Stimulated activated CD8-positive, alpha-beta memory T cell treated with anti-CD3 and anti-CD28 coated beads, Interleukin-7, amount 100 ng/mL, for 4 hours (primary cell): ENCODE measurements at regions not wholly inside any gene's neighbourhood (a gene's known extent, or its start where the extent isn't known, plus 50 kb on each side); places are given as distances from the start of the nearest gene placed in this dataset.

Experiments used
- DNase-seq, 2 donors: peaks; one replicate each; pipeline ENCODE4 v3.0.0-alpha.2; 2020; ENCODE audit warnings: low read depth in 2 of 2

DNA sequence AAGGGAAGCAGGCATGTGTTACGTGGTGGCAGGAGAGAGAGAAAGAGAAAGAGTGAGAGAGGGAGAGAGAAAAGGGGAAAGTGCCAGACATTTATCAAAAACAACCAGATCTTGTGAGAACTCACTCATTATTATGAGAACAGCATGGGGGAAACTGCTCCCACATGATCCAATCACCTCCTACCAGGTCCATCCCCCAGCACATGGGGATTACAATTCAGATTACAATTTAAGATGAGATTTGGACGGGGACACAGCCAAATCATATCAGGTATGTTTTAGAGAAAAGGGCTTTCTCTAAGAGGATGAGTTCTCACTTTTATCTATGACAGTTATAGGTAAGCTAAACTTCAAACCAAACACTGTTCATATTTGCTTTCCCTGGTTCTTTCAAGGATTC is 597.3 kb upstream of the PIK3C3 start:
- no peak for DNase-seq

DNA sequence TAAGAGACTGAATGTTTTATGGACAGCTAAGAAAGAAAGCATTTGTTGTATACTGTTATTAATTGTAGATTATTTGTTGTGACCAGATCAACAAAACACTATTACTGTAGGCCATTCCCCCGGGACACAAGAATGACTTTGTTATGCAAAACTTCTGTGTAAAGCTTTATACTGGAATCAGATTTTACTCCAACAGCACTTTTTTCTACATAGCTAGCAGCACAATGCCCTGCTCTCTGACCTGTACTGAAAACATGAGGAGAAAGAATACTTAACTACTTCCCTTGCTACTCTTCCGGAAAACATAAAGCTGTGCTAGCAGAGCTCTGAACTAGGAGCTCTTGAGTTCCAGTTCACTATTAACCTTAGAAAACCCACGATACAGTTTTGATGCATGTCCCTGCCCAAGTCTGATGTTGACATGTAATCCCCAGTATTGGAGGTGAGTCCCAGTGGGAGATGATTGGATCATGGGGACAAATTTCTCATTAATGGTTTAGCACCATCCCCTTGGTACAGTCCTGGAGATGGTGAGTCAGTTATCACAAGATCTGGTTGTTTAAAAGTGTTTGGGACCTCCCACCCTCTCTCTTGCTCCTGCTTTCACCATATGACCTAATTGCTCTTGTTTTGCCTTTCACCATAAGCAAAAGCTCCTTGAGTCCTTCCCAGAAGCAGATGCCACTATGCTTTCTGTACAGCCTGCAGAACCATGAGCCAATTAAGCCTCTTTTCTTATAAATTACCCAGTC is 601.1 kb upstream of the PIK3C3 start:
- no peak for DNase-seq

DNA sequence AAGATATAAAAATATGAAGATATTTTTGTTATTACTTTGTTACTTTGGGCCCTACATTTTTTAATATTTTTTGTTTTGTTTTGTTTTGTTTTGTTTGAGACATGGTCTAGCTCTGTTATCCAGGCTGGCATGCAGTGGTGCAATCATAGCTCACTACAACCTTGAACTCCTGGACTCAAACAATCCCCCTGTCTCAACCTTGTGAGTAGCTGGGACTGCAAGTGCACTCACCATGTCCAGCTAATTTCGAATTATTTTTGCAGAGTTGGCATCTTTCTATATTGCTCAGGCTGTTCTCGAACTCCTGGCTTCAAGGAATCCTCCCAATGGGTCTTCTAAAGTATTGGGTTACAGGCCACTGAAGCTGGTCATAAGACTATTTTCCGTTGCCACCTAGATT is 603.6 kb upstream of the PIK3C3 start:
- no peak for DNase-seq

DNA sequence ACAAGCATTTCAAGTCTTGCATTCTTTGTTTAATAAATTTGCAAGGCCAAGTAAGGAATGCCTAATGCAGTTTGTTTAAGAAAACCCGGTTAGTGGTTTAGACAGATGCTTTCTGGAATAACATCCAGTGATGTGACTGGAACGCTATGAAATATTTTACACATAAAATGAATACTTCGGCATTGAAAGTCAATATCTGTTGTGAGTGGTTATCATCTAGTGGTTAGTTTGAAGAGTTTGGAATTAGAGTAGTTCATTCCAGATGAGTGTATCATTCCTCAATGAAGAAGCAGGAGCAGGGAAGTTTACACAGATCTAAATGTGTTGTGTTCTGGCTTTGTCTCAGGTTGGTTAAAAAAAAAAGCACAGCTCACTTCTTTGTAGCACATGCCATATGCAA is 608.0 kb upstream of the PIK3C3 start:
- no peak for DNase-seq

DNA sequence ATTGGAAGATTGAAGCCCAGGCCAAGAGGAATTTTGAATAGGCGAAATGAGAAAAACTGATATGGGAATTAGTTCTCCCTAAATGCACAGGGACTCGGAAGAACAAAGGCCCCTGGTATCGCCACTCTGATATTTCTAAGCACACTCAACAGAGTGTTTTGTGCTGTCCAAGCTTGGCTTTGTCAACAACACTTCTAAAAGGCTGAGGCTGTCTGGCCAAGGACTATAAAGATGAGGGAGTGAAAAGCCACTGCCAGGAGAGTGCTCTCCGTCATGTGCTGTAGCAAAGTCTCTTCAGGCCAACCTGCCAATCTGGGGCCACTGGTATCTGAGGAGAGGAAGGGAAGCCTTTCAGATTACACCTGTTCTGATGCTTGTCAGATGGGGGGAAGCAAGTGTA is 611.2 kb upstream of the PIK3C3 start:
- DNase-seq = no peak

DNA sequence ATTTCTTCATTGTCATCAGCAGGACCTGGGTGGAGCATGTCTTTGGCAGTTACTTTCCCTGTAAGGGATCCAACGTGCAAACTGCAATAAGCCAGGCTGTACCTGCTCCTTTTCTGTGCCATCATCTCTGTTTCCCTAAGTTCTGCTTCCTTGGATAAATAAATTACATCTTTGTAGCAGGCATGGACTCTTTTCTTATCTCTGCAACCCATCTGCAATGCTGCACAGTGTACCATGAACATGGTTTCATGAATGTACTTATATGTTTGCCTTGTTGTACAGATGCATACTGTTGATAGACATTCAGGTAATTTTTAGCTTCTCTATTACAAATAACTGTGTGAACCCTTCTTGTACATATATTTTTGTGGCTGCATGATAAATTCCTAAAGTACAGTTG is 616.7 kb upstream of the PIK3C3 start:
- no peak for DNase-seq

DNA sequence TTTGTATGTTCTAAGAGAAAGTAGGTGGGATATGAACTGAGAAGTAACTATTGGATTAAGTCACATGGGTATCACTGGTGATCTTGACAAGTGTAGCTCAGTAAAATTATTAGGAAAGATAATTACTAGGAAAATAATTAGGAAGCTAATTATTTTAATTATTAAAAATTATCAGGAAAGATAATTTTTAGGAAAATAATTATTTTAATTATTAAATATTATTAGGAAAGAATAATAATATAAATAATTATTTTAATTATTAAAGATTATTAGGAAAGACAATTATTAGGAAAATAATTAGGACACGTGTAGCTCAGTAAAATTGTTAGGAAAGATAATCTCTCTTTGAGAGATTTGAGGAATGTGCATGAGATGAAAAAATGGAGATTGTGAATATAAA is 623.4 kb upstream of the PIK3C3 start:
- no peak for DNase-seq

DNA sequence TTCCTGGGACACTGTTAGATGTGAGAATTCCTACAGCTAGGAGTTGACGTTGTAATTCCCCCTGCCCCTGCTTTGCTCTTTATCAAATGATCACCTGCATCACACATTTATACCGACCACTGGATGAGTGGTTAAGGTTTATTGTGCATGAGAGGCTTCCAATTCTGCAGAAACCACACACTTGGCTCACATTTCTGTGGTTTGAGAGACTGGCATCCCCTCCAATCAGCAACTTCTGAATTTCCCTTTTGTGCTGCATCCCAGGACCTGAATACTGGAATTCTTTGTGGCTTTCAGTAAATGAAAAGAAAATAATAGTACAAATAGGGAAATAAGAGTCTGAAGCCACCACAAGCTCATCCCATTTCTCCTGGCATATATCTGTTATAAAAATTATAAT is 628.7 kb upstream of the PIK3C3 start:
- no peak for DNase-seq

DNA sequence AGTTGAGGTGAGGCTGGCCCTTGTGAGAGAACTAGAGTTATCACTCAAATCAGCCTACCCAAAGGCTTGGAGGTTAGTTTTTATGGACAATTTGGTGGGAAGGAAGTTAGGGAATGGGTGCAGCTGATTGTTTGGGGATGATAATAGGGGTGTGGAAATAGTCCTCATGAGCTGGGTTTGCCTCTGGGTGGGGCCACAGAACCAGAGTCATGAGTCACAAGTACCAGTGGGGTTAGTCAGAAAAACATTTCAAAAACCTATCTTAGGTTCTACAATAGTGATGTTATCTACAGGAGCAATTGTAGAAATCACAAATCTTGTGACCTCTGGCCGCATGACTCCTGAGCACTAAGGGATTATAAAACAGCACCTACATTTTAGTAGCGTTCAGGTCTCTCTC is 630.1 kb upstream of the PIK3C3 start:
- DNase-seq = no peak

DNA sequence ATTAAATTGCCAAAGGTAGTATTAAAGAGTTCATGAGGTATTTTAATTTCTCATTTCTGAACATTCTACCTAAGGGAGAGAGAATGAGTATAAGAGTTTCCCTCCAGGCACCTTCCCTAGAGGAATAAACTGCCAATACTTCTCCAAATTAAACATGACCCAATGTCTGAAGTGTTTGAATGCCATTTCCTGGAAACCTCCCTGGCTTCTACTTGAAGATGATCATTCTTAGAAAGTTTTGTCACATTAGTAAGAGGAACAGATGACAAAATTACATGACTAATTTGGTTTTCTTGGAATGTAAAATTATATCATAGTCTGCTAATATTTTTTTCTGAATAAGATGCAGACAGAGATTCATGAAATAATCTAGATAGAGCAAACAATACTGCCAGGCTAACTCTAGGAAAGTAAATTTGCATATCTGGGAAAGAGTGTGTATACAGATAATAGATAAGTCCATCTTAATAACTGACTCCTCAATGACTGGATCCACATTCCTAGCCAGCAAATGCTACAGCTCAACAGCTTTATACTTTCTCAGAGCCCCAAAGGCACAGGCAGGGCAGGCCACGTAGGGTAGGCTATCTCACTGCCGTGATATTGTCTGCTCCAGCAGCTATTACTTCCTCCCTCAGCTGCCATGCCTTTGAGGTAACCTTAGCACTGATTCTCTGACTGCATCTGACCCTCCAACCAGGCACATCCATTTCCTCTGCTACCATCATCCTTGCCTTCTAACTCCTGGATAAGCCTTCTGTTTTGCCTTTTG is 630.8 kb upstream of the PIK3C3 start:
- DNase-seq = no peak

DNA sequence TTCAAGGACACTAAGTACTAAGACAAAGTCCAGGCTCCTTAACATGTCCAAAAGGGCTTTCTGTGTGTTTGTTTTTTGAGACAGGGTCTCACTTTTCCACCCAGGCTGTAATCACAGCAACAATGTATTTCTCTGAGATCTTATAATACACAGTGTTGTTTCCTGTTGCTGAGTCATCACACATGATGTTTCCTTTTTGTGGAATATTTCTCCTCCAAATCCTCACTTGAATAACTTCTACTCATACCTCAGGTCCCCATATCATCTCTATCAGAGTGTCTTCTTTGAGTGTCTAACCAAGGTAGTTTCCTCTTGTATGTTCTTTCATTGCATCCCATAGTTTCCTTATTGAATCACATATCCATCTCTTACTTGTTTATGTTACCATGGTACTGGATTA is 632.0 kb upstream of the PIK3C3 start:
- DNase-seq = no peak

DNA sequence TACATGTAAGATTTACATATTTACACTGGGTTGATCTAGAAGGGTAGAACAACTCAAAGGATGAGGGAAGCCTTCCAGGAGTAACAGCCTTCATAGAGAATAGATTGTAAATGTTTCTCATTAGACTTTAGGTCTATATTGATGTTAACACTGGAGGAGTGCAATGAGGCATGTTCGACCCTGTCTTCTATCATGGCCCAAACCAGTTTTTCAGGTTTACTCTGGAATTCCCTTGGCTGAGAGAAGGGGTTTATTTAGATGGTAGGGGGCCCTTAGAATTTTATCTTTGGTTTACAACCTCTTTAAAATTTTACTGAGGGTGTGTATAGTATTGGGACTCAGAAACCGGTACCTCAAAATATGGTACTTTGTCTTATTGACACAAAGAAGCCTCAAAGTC is 634.9 kb upstream of the PIK3C3 start:
- no peak for DNase-seq

DNA sequence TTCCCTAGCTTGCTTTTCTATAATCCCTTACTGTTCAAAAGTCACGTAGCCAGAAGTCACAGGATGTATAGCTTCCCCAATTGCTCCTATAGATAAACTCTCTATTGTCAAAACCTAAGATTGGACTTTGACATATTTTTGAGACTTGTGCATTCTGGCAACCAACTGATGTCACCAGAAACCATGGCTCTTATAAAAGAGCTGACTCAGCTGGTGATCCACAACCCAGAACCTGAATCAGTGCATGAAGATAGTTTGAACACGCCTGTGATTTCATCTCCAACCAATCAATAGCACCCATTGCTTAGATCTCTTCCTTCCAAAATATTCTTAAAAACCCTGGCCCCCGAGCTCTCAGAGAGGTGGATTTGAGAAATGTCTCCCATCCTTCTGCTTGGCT is 639.9 kb upstream of the PIK3C3 start:
- DNase-seq = no peak

DNA sequence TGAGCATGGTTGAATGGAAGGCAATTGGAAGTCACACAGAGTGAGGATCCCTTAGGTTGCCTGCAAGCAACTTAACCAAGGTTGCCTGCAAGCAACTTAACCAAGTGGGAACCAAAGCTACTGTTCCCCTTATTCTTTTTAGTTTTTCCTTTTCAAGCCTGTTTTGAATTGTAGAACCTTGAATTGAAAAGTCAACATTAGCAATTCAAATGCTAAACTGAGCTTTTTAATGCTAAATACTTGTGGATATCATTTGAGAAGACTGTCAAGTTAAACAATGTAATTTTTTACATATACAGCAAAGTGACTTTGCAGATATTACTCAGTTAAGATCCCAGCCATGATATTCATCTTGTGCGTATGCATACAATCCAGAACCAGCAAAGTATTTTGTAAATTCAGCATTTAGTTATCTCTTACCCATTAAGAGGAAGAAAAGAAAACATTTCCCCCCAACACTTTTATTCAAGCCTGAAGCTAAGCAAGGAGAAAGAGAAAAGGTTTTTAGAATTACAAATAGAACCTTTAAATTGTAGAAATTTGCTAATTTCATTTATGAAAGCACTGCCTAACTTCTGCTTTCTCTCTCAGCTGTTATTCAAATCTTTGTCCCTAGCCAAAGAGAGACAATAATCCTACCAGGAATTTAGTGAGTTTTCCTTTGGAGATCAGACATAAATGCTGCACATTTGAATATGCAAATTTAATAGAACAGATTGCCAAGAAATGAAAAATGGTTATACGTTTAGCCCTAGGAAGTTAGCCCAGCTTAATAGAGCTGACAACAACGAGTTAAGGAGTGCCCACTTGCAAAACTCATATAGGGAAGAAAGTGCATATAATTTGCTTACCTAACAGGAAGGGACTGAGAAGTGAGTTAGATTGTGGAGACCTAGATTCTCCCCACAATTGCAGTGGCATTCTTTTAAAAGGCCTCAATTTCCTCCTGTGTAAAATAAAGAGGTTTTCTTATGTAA is 643.2 kb upstream of the PIK3C3 start:
- DNase-seq = no peak

DNA sequence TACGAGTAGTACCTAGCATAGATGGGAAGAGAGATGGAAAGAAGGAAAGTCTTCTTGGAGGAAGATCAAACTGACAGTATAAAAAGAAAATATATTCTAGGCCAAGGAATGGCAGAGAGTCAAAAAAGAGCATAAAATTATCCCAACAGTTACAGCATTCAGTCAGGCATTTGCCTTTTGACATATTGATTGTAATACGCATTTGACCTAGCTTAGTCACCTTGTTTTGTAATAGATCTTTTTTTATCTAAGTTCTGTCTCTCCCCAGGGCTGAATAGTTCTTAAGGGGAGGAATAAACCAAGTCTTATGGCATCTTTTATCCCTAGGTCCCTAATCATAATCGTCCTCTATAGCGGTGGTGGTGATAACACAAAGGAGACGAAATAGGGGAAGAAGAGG is 657.3 kb upstream of the PIK3C3 start:
- DNase-seq = no peak

DNA sequence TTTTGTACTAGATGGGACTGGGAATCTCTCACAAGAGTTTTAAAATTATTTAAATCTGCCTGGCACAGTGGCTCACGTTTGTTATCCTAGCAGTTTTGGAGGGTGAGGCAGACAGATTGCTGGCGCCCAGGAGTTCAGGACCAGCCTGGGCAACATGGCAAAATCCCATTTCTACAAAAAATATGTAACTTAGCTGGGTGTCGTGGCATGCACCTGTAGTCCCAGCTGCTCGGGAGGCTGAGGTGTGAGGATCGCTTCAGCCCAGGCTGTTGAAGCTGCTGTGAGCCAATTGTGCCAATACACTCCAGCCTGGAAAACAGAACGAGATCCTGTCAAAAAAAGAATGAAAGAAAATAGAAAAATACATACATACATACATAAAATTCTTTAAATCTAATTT is 685.7 kb upstream of the PIK3C3 start:
- DNase-seq = no peak

DNA sequence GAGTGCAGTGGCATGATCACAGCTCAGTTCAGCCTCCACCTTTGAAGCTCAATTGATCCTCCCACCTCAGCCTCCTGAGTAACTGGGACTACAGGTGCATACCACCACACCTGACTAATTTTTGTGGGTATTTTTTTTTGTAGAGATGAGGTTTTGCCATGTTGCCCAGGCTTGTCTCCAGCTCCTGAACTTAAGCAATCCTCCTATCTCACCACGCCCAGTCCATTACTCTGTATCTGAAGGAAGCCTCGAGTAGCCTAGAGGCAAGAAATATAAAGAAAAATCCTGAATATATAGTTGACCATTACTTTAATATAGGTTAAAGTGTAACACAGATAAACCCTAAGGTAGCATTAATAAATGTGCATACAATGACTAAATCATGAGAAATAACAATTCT is 686.8 kb upstream of the PIK3C3 start:
- no peak for DNase-seq

DNA sequence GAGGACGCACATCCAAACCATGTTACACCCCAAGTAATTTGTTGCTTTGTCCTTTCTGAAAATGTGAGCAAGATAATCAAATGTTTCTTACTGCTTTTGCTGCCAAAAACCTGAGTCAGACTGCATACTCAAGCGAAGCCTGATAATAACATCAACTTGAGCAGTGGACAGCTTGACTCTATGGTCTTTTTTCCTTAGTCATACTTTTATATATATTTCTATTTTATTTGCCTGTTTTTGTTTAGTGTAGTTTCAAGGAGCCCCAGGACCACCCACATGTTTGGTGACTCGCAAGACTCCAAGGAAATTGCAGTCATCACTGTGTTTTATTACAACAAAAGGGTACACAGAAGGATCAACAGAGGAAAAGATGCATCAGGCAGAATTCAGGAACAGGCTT is 688.4 kb upstream of the PIK3C3 start:
- DNase-seq = no peak

DNA sequence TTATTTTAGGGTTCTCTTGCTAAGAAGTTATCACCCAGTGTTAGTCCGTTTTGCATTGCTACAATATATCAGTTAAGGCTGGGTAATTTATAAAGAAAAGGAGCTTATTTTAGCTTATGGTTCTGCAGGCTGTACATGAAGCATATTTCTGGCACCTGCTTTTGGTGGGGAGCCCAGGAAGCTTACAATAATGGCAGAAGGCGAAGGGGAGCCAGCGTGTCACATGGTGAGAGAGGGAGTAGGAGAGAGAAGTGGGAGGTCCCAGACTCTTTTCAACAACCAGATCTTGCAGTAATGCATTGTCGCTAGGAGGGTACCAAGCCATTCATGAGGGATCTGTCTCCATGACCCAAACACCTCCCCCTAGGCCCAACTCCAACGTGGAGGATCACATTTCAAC is 688.8 kb upstream of the PIK3C3 start:
- DNase-seq = no peak

DNA sequence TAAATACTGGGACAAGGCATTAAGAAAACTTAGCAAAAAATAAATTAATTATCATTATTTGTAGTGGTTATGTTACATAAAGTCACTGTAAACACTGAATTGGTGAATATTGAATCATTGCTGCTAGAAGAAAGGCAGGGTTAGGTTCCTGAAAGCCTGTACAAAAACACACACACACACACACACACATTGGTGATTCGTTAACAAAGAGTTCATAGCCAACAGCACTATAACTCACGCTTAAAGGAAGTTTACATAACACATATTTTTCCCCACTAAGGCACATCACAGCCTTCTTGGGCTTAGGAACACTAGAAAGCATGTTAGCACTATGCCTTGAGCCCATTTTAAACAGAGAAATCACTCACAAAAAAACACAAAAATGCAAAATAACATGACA is 690.0 kb upstream of the PIK3C3 start:
- no peak for DNase-seq

DNA sequence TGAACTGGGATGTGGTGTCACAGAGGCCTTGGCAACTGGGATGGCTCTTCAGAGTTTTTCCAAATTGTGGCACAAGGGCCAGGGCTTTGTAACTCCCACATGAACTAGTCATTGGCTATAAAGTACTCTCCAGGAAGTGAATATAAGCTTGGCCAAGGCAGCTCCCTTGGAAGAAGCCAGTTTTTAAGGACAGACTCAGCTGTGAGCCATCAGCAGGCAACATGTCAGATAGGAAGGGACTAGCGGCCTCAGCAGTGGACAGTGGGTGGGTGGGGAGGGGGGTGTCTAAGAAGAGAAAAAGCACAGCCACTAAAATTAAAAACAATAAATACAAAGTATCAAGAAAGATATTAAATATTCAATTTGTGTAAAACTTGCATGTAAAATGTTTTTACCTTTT is 691.1 kb upstream of the PIK3C3 start:
- no peak for DNase-seq

DNA sequence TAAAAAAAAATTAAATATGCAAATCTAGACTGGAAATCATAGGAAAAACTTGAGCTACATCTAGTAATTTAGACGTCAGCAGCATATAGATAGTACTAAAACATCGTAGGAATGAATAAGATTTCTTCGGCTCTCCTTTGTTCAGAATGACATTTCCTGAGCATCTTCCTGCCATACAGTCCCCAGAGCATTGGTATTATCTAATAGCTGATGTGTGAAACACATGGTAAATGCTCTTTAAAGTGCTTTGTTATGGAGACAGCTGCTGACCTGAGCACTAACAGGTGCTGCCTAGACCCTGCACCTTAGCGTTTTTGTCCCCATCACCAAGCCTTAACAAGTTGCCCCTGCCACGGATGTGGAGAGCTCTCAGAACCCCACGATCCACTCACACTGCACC is 692.3 kb upstream of the PIK3C3 start:
- no peak for DNase-seq
